ENCODE measurements at regions not wholly inside any gene's neighbourhood (a gene's known extent, or its start where the extent isn't known, plus 50 kb on each side); places are given as distances from the start of the nearest gene placed in this dataset.
A peak's percentile ranks its signal among the peaks of the same experiment; 100 is the strongest.
"Not testable (repeated sequence)": the region's sequence is repeated elsewhere in the genome, so short reads cannot be mapped to it uniquely, and the experiment has no call there.

DNA sequence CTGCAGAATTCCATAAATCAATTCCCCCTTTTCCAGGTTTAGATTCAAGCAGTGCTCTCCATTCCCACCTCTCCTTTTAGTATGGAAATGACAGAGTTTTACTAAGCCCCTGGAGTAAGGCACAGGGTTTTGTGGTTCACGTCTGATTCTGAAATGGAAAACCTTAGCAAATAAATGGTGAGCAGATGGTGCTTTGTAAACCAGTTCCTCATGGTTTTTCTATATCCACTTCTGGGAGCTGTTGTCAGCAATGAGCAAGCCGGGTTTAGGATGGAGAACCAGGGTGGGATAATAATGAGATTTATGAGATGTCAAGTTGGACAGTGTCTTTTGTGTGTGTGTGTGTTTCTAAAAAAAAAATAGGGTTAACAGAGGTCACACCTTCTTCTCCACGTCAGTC, 113.8 kb upstream of the RBPJ start:
- H3K27ac ChIP-seq (ENCODE audit: low read depth, low read length): peak overlapping the region; percentile 21
- no peak overlapping the region for H3K9ac ChIP-seq (ENCODE audit: low read depth in 1 of 3, low read length in 3 of 3)
- no peaks in the 10 kb centered on the region for H3K36me3 ChIP-seq (ENCODE audit: control insufficient read depth in 3 of 3, insufficient read depth in 3 of 3, low read length in 3 of 3)

DNA sequence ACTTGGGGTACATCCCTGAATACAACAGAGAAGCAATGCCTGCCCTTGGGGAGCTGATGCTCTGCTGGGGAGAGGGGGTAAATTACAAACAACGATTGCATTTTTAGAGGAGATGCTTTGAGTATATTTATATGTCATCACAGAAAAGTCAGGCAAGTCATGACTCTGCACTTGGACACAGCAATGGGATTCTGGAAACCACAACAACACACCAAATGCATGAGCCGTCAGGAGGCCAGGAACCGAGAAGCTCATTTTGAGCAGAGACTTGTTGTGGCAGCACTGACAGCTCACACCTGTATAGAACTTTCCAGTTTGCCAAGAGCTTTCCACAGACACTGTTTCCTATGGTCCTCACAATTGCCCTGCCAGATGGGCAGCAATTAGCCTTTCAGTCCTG, 113.2 kb upstream of the RBPJ start:
- peaks cover 17 to 30% (median 21%) of the 10 kb centered on the region in 3 donors for H3K4me1 ChIP-seq (ENCODE audit: control insufficient read depth in 3 of 3, insufficient read depth in 3 of 3, low read length in 3 of 3)
- H3K9ac ChIP-seq (ENCODE audit: low read depth in 1 of 3, low read length in 3 of 3): no peak overlapping the region
- no peaks in the 10 kb centered on the region for H3K36me3 ChIP-seq (ENCODE audit: control insufficient read depth in 3 of 3, insufficient read depth in 3 of 3, low read length in 3 of 3)

More for the DNA sequence above, 113.8 kb upstream of the RBPJ start:
- Histone ChIP-seq H3K9me3 (ENCODE audit: control insufficient read depth in 3 of 3, low read length in 3 of 3) (no peaks in the 10 kb centered on the region), H3K27me3 (ENCODE audit: control insufficient read depth in 3 of 3, insufficient read depth in 3 of 3, low read length in 3 of 3) (no peaks in the 10 kb centered on the region), H3K4me1 (ENCODE audit: control insufficient read depth in 3 of 3, insufficient read depth in 3 of 3, low read length in 3 of 3) (peaks cover 17 to 30% (median 21%) of the 10 kb centered on the region in 3 donors), H3K4me3 (ENCODE audit: low read length in 3 of 3) (no peak overlapping the region)

DNA sequence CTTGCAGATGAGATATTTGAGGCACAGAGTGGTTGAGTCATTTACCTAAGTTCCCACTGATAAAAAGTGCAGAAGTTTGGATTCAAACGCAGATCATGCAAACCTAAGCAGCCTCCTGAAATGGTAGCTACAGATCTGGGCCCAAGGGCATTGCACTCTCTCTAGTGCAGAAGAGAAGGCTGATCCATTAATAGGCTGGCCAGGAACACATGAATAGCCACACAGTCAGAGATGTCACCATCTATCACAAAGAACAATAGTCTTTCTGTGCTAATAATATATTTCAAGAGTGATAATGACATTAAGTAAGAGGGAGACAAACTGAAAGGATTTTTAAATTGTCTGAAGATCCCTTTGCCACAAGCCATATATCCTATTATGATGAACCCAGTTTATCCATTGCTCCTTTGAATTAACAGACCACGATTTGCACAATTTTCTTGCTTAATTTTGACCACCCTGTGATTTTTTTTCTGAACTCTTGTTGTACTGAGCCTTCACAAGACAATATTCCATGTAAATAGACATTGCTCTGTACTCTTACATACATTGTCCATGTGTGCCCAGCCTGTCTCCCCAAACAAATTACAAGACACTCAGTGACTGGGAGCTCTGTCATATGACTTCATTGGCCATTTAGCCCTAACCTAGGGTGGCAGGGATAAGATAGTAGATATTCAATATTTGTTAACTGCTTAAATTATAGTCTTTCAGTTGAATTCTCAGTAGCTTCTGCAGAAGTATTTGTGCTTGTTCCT, 112.4 kb upstream of the RBPJ start:
- no peak overlapping the region for H3K9ac ChIP-seq (ENCODE audit: low read depth in 1 of 3, low read length in 3 of 3)
- no peak overlapping the region for H3K27ac ChIP-seq (ENCODE audit: low read depth, low read length)
- no peaks in the 10 kb centered on the region for H3K9me3 ChIP-seq (ENCODE audit: control insufficient read depth in 3 of 3, low read length in 3 of 3)
- no peak overlapping the region for H3K4me3 ChIP-seq (ENCODE audit: low read length in 3 of 3)
- no peaks in the 10 kb centered on the region for H3K36me3 ChIP-seq (ENCODE audit: control insufficient read depth in 3 of 3, insufficient read depth in 3 of 3, low read length in 3 of 3)
- peaks cover 17 to 30% (median 21%) of the 10 kb centered on the region in 3 donors for H3K4me1 ChIP-seq (ENCODE audit: control insufficient read depth in 3 of 3, insufficient read depth in 3 of 3, low read length in 3 of 3)
- H3K27me3 ChIP-seq (ENCODE audit: control insufficient read depth in 3 of 3, insufficient read depth in 3 of 3, low read length in 3 of 3): no peaks in the 10 kb centered on the region

More for the DNA sequence above, 113.2 kb upstream of the RBPJ start:
- no peaks in the 10 kb centered on the region for H3K27me3 ChIP-seq (ENCODE audit: control insufficient read depth in 3 of 3, insufficient read depth in 3 of 3, low read length in 3 of 3)
- no peaks in the 10 kb centered on the region for H3K9me3 ChIP-seq (ENCODE audit: control insufficient read depth in 3 of 3, low read length in 3 of 3)
- no peak overlapping the region for H3K27ac ChIP-seq (ENCODE audit: low read depth, low read length)
- no peak overlapping the region for H3K4me3 ChIP-seq (ENCODE audit: low read length in 3 of 3)

DNA sequence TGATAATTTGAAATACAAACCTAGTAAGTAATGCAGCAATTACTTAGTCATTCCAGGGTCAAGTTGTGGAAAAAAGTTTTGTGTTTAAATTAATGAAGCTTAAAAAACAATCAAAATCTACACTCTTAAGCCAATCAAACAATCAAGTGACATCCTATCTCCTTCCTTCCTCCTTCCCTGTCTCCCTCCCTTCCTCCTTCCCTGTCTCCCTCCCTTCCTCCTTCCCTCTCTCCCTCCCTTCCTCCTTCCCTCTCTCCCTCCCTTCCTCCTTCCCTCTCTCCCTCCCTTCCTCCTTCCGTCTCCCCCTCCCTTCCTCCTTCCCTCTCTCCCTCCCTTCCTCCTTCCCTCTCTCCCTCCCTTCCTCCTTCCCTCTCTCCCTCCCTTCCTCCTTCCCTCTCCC, 111.4 kb upstream of the RBPJ start:
- H3K9ac ChIP-seq (ENCODE audit: low read depth in 1 of 3, low read length in 3 of 3); H3K27ac ChIP-seq (ENCODE audit: low read depth, low read length); H3K4me3 ChIP-seq (ENCODE audit: low read length in 3 of 3); H3K9me3 ChIP-seq (ENCODE audit: control insufficient read depth in 3 of 3, low read length in 3 of 3); H3K36me3 ChIP-seq (ENCODE audit: control insufficient read depth in 3 of 3, insufficient read depth in 3 of 3, low read length in 3 of 3); H3K27me3 ChIP-seq (ENCODE audit: control insufficient read depth in 3 of 3, insufficient read depth in 3 of 3, low read length in 3 of 3): not testable (repeated sequence)
- peaks cover 15 to 27% (median 19%) of the 10 kb centered on the region in 3 donors for H3K4me1 ChIP-seq (ENCODE audit: control insufficient read depth in 3 of 3, insufficient read depth in 3 of 3, low read length in 3 of 3)

DNA sequence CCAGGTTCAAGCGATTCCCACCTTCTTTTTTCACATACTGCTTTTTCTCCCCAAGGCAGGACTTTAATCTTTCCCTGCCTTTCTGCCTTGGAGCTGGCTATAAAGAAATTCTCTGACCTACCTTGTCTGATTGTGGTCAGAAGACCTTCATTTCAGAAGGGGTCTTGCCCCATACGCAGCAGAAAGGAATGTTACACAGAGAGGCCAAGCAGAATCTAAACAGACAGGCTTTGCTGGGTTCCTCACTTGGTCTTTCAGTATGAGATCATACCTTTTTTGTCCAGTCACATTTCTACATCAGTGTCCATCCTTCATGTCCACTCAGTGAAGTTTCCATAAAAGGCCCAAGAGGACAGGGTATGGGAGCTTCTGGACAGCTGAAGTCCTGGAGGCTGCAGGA, 108.3 kb upstream of the RBPJ start:
- H3K36me3 ChIP-seq (ENCODE audit: control insufficient read depth in 3 of 3, insufficient read depth in 3 of 3, low read length in 3 of 3): no peaks in the 10 kb centered on the region
- no peaks in the 10 kb centered on the region for H3K9me3 ChIP-seq (ENCODE audit: control insufficient read depth in 3 of 3, low read length in 3 of 3)
- H3K9ac ChIP-seq (ENCODE audit: low read depth in 1 of 3, low read length in 3 of 3): no peak overlapping the region

DNA sequence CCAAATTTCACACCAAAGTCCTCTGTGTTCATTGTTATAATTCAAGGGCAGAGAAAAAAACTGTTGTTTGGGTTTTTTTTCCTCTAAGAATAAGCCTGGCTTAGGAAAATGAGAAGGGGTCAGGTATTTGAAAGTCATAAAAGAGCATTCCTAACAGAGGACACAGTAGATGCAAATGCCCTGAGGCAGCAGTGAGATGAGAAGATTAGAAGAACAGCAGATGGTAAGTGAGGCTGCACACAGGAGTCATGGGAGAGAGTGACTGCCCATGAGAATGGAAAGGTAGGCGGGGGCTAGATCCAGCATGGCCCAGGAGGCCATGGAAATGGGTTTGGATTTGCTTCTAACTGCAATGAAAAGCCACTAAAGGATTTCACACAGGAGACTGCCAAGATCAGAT, 107.5 kb upstream of the RBPJ start:
- Histone ChIP-seq H3K27ac (ENCODE audit: low read depth, low read length) (no peak overlapping the region), H3K9me3 (ENCODE audit: control insufficient read depth in 3 of 3, low read length in 3 of 3) (no peaks in the 10 kb centered on the region), H3K27me3 (ENCODE audit: control insufficient read depth in 3 of 3, insufficient read depth in 3 of 3, low read length in 3 of 3) (no peaks in the 10 kb centered on the region), H3K4me1 (ENCODE audit: control insufficient read depth in 3 of 3, insufficient read depth in 3 of 3, low read length in 3 of 3) (peaks cover 2 to 4% (median 3%) of the 10 kb centered on the region in 3 donors), H3K36me3 (ENCODE audit: control insufficient read depth in 3 of 3, insufficient read depth in 3 of 3, low read length in 3 of 3) (no peaks in the 10 kb centered on the region), H3K4me3 (ENCODE audit: low read length in 3 of 3) (no peak overlapping the region), H3K9ac (ENCODE audit: low read depth in 1 of 3, low read length in 3 of 3) (no peak overlapping the region)

More for the DNA sequence above, 108.3 kb upstream of the RBPJ start:
- peaks cover 0 to 5% (median 3%) of the 10 kb centered on the region in 3 donors for H3K4me1 ChIP-seq (ENCODE audit: control insufficient read depth in 3 of 3, insufficient read depth in 3 of 3, low read length in 3 of 3)
- no peak overlapping the region for H3K4me3 ChIP-seq (ENCODE audit: low read length in 3 of 3)
- no peaks in the 10 kb centered on the region for H3K27me3 ChIP-seq (ENCODE audit: control insufficient read depth in 3 of 3, insufficient read depth in 3 of 3, low read length in 3 of 3)
- no peak overlapping the region for H3K27ac ChIP-seq (ENCODE audit: low read depth, low read length)

DNA sequence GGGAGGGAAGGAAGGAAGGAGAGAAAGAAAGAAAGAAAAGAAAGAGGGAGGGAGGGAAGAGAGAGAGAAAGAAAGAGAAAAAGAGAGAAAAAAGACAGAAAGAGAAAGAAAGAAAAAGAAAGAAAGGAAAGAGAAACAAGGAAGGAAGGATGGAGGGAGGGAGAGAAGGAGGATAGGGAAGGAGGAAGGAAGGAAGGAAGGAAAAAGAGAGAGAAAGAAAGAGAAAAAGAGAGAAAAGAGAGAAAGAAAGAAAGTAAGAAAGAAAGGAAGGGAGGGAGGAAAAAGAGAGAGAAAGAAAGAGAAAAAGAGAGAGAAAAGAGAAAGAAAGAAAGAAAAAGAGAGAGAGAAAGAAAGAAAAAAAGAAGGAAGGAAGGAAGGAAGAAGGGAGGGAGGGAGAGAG, 105.8 kb upstream of the RBPJ start:
- Histone ChIP-seq H3K9me3 (ENCODE audit: control insufficient read depth in 3 of 3, low read length in 3 of 3) (no peaks in the 10 kb centered on the region), H3K4me1 (ENCODE audit: control insufficient read depth in 3 of 3, insufficient read depth in 3 of 3, low read length in 3 of 3) (peaks cover 3 to 8% (median 7%) of the 10 kb centered on the region in 3 donors), H3K4me3 (ENCODE audit: low read length in 3 of 3) (no peak overlapping the region), H3K27ac (ENCODE audit: low read depth, low read length) (no peak overlapping the region), H3K9ac (ENCODE audit: low read depth in 1 of 3, low read length in 3 of 3) (no peak overlapping the region), H3K36me3 (ENCODE audit: control insufficient read depth in 3 of 3, insufficient read depth in 3 of 3, low read length in 3 of 3) (no peaks in the 10 kb centered on the region), H3K27me3 (ENCODE audit: control insufficient read depth in 3 of 3, insufficient read depth in 3 of 3, low read length in 3 of 3) (no peaks in the 10 kb centered on the region)

DNA sequence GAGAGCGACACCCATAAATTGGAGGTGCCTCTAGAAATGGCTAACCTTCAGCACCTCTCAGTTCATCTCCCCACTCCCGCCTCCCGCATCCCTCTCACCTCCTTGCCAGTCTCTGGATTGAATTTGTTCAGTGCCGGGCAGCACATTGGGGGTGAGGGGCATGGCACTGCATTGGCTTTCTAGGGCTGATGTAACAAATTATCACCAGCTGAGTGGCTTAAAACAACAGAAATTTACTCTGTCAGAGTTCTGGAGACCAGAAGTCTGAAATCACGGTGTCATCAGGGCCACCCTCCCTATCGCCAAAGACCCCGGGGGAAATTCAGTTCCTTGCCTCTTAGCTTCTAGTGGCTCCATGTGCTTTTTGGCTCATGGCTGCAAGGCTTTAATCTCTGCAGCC, 105.1 kb upstream of the RBPJ start:
- no peak overlapping the region for H3K9ac ChIP-seq (ENCODE audit: low read depth in 1 of 3, low read length in 3 of 3)
- H3K36me3 ChIP-seq (ENCODE audit: control insufficient read depth in 3 of 3, insufficient read depth in 3 of 3, low read length in 3 of 3): no peaks in the 10 kb centered on the region
- peaks cover 3 to 8% (median 7%) of the 10 kb centered on the region in 3 donors for H3K4me1 ChIP-seq (ENCODE audit: control insufficient read depth in 3 of 3, insufficient read depth in 3 of 3, low read length in 3 of 3)
- H3K27me3 ChIP-seq (ENCODE audit: control insufficient read depth in 3 of 3, insufficient read depth in 3 of 3, low read length in 3 of 3): no peaks in the 10 kb centered on the region
- H3K27ac ChIP-seq (ENCODE audit: low read depth, low read length): no peak overlapping the region
- H3K9me3 ChIP-seq (ENCODE audit: control insufficient read depth in 3 of 3, low read length in 3 of 3): no peaks in the 10 kb centered on the region
- no peak overlapping the region for H3K4me3 ChIP-seq (ENCODE audit: low read length in 3 of 3)

DNA sequence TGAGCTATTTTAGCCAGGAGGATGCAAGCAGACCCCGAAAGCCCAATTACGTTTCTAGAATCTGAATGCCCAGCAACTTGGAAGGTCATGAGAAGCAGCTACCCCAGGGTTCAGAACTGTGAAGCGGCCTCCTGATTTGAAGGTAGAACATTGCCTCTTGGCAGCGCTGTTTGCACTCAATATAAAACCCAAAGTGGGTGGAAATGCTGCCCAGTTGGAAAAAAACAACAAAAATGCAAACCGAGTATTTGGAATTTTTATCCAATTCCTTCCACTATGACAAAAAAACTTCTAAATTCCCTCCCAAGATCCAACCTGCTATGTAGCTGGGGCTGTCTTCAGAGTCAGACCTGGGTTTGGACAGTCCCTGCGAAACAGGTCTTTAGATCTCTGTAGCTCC, 103.3 kb upstream of the RBPJ start:
- no peak overlapping the region for H3K4me3 ChIP-seq (ENCODE audit: low read length in 3 of 3)
- peak overlapping the region; percentile 55 for H3K27ac ChIP-seq (ENCODE audit: low read depth, low read length)
- no peaks in the 10 kb centered on the region for H3K9me3 ChIP-seq (ENCODE audit: control insufficient read depth in 3 of 3, low read length in 3 of 3)
- H3K4me1 ChIP-seq (ENCODE audit: control insufficient read depth in 3 of 3, insufficient read depth in 3 of 3, low read length in 3 of 3): peaks cover 3 to 8% (median 7%) of the 10 kb centered on the region in 3 donors
- H3K9ac ChIP-seq (ENCODE audit: low read depth in 1 of 3, low read length in 3 of 3): no peak overlapping the region
- no peaks in the 10 kb centered on the region for H3K27me3 ChIP-seq (ENCODE audit: control insufficient read depth in 3 of 3, insufficient read depth in 3 of 3, low read length in 3 of 3)
- H3K36me3 ChIP-seq (ENCODE audit: control insufficient read depth in 3 of 3, insufficient read depth in 3 of 3, low read length in 3 of 3): no peaks in the 10 kb centered on the region

DNA sequence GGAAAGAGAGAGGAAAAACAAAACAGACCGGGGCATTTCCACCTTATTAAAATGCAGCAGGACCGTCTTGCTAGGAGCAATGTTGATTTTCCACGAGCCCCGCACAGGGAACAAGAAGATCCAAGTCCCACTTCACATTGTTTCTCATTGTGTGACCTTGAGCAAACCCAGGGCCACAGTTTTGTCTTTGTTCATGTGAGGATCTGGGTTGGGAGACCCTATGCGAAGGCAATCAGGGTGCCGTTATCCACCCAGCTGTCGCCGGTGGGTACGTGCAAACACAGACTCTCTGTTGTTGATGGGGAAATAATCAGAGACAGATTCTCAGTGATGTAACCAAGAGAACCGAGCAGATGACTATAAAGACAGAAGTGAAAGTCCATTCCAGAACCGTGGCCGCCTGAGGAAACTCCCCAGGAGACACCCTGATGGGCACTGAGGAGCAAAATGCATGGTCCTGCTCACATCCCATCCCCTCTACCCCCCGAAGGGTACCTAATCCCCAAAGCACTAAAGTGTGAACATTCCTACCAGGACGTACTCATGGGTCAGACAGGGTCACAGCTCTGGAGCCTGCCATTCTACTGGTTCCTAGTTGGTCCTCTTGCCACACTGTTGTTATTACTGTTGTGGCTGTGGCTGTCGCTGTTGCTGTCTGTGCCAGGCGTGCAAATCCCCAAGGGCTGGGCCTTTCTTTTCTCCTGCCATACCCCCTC, 102.7 kb upstream of the RBPJ start:
- Histone ChIP-seq H3K9ac (ENCODE audit: low read depth in 1 of 3, low read length in 3 of 3) (no peak overlapping the region), H3K36me3 (ENCODE audit: control insufficient read depth in 3 of 3, insufficient read depth in 3 of 3, low read length in 3 of 3) (no peaks in the 10 kb centered on the region), H3K9me3 (ENCODE audit: control insufficient read depth in 3 of 3, low read length in 3 of 3) (no peaks in the 10 kb centered on the region), H3K27me3 (ENCODE audit: control insufficient read depth in 3 of 3, insufficient read depth in 3 of 3, low read length in 3 of 3) (no peaks in the 10 kb centered on the region), H3K4me3 (ENCODE audit: low read length in 3 of 3) (peak overlapping the region in 1 of 3 donors; percentile 35), H3K27ac (ENCODE audit: low read depth, low read length) (peak overlapping the region; percentile 55), H3K4me1 (ENCODE audit: control insufficient read depth in 3 of 3, insufficient read depth in 3 of 3, low read length in 3 of 3) (peaks cover 3 to 8% (median 7%) of the 10 kb centered on the region in 3 donors)
